Head of caudate nucleus (tissue), 42 donors: ENCODE measurements at regions not wholly inside any gene's neighbourhood (a gene's known extent, or its start where the extent isn't known, plus 50 kb on each side); places are given as distances from the start of the nearest gene placed in this dataset.

Experiments
- DNase-seq, 42 donors: peaks; one replicate each; pipeline versions ENCODE4 v3.0.0 to v3.0.0-alpha.2; 2020 to 2021; ENCODE audit warnings: mixed read lengths in 7 of 42
- intact Hi-C: fragments of 100-400 bp; cut with DNase I; formaldehyde crosslinking; loops from one replicate; pipeline ENCODE4 v1.15.0; 2022

DNA sequence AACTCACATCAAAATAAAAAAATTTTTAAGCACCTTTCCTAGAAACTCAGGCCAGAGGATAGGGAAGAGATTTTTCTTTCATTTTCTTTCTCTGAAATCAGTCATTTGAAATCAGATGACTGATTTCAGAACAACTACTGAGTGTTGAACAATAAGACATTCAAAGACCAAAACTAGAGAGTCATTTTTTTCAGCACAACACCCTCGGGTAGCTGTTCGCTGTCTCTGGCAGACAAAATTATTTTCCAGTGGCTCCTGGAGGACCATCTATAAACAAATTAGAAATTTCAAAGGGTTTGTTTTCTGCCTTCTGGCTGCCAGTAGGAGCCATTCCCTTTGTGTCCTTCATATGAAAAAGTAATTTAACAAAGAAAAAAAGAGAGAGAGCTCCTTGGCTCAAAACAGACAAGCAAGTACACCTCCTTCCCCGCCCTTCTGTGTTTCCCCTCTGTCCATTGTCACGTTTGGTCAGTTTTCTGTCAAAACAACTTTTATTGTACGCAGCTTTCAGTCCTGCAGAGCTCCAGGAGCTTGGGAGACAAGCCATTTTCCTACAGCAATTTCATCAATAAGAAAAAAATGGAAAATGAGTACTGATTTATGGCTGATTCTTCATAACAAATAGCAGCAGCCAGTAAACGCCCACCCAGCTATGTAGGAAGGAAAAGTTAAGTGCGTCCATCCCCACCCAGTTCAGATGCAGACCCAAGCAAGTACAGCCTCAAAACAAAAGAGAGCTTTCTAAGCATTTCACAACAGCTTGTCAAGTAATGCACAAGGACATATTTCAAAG lies 405.2 kb downstream of the ZNF608 start:
- intact Hi-C loops: no loop called here
- peak in 11 of 42 donors; percentile 5 to 53 (median 24) for DNase-seq

DNA sequence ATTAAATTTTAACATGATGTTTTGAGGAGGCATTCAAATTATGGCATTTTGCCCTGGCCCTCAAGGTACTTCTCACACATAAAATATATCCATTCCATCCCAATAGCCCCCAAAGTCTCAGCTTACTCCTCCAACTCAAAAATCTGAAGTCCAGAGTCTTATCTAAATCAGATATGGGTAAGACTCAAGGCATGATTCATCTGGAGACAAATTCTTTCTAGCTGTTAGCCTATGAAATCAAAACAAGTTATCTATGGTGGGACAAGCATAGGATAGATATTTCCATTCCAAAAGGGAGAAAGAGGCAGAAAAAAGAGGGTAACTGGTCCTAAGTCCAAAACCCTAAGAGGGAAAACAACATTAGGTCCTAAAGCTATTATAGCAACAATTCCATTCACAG lies 408.4 kb downstream of the ZNF608 start:
- no peak for DNase-seq
- intact Hi-C loops: no loop called here

DNA sequence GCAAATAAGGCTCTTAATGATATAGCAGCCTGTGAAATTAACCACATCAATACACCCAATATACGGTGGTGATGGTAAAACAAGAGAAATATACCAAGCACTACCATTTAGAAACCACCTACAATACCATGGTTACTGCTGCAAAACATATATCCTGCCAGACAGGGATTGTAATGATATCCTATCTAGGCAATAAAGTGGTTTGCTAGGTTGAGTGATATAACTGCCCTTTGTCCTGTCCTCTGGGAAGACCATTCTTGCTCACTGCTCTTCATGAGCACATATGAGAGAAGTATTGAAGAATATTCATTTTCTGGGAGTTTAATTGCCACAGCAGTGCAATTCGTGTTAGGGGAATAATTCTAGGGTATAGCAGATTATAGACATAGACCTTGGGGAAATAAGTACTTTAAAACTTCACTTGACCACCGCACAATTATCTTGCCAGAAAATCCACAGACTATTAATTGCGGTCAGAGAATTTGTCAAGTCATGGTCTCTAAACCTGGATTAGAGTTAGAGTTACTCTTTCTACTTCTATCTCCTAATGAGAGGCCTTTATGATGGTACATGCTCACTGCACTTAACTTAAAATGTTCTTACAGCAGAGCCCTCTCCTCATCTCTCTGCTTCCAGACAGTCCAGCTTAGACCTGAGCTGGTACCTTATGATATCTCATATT lies 413.0 kb downstream of the ZNF608 start:
- no peak for DNase-seq

DNA sequence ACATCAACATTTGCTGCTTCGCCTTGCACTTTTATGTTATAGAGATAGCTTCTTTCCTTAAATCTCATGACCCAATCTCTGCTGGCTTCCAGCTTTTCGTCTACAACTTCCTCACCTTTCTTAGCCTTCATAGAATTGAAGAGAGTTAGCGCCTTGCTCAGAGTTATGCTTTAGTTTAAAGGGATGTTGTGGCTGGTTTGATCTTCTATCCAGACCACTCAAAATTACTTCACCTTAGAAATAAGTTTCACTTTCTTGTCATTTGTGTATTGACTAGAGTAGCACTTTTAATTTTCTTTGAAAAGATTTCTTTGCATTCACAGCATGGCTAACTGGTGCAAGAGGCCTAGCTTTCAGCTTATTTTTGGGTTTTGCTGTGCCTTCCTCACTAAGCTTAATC lies 414.2 kb downstream of the ZNF608 start:
- intact Hi-C loops: no loop called here
- DNase-seq: no peak

More for the DNA sequence above, 413.0 kb downstream of the ZNF608 start:
- intact Hi-C loops: no loop called here

DNA sequence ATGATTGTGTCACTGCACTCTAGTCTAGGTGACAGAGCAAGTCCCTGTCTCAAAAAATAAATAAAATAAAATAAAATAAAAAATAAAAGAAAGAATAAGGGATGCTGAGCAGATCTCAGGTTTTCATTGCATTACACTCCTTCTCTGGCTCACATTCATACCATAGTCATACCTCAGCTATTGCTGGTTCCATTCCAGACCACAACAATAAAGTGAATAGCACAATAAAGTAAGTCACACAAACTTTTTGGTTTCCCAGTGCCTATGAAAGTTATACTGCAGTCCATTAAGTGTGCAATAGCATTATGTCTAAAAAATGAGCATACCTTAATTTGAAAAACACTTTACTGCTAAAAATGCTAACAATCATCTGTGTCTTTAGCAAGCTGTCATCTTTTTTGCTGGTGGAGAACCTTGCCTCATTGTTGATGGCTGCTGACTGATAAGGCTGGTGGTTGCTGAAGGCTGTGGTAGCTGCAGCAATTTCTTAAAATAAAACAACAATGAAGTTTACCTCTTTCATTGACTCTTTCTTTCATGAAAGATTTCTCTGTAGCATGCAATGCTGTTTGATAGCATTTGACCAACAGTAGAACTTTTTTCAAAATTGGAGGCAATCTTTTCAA lies 415.7 kb downstream of the ZNF608 start:
- DNase-seq: no peak
- intact Hi-C loops: no loop called here

DNA sequence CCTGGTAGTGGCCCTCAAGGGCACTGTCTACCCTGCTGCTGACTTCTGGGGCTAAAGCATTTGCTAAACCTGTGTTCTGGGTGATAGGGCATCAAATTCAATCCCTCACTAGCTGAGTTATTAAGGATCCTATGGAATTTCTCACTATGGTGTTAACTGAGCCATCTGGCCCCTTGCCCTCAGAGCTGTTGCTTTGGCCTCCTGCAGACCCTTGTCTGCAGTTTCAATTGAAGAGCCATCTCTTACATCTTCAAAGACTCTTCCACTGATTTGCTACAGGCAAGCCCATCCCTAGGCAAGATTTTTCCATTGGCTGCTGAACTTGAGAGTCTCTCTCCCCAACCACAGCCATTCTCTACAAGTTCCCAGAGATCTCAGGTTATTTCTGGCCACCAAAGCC lies 418.2 kb downstream of the ZNF608 start:
- intact Hi-C loops: no loop called here
- no peak for DNase-seq

DNA sequence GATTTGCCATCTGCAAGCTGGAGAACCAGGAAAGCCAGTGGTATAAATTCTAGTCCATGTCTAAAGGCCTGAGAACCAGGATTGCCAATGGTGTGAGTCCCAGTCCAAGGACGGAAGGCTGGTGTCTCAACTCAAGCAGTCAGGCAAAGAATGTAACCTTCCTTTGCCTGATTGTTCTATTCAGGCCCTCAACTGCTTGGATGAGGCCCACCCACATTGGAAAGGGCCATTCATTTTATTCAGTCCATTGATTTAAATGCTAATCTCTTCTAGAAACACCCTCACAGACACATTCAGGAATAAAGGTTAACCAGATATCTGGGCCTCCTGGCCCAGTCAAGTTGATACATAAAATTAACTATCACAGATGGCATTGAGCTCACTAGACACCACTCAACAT lies 427.8 kb downstream of the ZNF608 start:
- intact Hi-C loops: no loop called here
- no peak for DNase-seq

DNA sequence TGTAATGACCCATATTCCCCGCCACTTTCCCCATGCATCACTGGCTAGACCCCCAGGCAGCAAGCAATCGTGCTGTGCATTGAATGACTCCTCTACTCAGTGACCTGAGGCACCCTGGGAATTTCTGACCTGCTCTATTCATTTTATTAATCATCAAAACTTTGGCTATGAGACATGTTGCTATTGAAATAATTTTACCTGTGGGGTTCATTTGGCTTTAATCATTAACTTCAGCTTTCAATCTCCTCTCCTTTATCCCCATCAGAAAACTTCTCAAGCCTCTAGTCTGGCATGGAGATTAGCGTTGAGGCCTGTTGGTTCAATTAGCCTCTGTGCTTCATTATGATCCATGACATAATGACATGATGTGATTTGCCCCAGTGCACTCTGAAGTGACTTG lies 429.0 kb downstream of the ZNF608 start:
- DNase-seq: no peak
- intact Hi-C loops: no loop called here

DNA sequence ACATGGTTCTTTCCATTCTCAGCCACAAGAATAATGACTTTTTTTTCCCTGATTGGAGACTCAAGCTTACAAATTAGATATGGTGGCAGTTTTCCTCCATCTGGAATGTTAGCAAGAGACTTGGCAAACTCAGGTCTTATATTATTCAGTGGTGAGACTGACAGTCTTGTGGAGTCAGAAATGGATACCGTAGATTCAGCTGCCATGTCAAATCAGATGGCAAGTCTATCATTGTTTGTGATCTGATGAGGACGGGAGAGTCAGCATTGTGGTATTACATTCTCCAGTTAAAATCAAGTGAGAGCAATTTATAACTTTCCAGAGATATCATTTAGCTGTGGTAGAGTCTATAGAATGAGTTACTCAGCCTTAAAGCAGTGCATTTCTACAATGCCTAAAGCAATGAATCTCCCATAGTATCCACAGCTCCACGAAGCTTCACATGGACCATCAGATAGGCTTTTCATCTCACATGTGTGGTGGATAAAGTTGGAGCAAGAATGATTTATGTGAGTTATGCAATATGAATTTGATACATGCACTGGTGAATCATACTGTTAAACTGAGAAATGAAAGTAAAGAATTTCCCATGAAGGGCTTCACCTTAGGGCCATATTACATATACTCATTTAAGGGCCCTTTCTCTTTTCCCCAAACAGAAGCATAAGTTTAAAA lies 430.6 kb downstream of the ZNF608 start:
- no peak for DNase-seq
- intact Hi-C loops: no loop called here

DNA sequence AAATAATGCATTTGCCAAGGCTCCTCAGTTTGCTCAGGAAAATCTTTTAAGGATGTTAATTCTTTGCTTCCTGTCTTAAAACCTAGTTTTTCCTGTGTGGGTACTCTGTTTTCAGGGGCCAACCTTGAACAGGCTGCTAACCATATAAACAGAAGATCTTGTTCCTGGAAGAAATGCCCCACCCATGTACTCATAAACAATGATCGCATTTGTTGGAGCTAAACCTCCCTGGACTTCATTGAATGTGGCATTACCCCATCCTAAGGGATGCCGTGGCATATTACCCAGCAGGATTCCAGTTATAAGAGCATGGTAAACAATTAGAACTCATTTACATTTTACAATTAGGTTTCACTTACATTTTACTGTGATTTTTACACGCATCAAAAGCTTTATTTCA lies 436.0 kb downstream of the ZNF608 start:
- intact Hi-C loops: no loop called here
- DNase-seq: no peak

DNA sequence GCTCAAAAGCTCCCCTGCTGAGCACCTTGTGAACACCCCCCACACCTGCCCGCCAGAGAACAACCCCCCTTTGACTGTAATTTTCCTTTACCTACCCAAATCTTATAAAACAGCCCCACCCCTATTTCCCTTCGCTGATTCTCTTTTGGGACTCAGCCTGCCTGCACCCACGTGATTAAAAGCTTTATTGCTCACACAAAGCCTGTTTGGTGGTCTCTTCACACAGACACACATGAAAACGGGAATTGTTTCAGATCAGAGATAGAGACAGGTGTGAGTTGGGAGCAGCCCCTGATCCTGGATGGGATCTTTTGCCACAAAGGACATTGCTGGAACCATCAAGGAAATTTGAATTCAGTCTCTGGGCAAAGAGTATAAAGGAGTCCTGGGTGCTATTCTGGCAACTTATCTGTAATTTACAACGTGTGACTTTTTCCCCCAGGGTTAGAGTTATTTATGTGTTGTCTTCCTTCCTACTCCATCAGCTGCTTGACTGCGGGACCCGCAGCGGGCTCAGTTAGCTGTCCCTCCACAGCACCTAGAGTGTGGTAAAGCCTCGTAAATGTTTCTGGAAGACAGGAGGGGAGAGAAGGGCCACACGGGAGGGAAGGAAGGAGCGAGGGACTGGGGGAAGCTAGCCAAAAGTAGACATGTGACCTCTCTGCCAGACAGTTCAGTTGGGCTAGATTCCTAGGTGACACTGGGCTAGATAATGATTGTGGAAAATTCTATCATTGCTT lies 437.0 kb downstream of the ZNF608 start:
- DNase-seq: peak in 2 of 42 donors; percentile 4 to 17
- intact Hi-C loops: no loop called here

DNA sequence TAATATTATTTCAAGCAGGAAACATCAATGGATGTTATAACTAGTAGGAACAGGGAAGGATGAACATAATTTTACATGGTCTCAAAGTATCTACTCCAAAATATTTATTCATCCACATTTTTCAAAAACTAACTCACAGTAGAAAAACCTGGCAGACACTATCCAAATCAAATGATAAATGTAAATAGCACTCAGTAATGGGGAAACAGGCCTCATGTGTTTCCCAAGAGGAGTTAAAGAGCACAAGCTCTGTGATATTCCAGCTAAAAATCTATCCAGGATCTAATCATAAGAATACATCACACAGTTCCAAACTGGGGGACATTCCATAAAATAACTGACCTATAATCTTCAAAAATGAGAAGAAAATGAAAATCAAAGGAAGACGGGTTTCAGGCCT lies 443.1 kb downstream of the ZNF608 start:
- DNase-seq: no peak
- intact Hi-C loops: no loop called here

DNA sequence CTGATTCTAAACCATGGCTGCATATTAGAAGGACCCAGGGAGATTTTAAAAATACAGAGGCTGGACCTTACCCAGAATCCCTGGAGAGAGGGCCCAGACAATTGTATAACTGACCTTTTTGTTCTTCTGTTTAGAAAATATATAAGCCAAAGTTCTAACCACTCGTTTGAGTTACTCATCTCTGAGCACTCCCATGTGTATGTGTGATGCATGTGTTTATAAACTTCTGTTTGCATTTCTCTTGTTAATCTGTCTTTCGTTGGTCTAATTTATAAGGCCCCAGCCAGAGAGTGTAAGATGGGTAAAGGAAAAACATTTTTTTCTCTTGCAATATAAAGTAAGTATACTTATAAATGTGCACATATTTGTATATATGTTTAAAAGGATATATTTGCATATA lies 443.9 kb downstream of the ZNF608 start:
- no peak for DNase-seq
- intact Hi-C loops: no loop called here

DNA sequence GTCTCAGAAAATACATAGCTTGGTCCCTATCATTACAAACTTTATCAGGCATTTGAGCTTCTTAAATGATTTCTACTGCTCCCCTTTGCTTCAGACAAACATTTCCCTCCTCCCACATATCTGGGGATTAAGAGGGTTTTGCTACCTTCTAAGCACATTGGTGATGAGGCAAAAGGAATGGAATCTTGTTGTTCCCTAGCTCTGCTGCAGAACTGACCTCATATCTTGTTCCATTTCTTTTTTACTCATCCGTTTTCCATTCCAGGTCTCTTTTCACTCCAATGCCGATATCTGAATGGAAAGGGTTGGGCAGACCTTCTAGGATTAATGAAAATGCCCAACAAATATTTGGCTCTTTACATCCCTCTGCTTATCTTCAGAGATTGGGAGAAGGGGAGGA lies 444.6 kb downstream of the ZNF608 start:
- no peak for DNase-seq
- intact Hi-C loops: no loop called here

DNA sequence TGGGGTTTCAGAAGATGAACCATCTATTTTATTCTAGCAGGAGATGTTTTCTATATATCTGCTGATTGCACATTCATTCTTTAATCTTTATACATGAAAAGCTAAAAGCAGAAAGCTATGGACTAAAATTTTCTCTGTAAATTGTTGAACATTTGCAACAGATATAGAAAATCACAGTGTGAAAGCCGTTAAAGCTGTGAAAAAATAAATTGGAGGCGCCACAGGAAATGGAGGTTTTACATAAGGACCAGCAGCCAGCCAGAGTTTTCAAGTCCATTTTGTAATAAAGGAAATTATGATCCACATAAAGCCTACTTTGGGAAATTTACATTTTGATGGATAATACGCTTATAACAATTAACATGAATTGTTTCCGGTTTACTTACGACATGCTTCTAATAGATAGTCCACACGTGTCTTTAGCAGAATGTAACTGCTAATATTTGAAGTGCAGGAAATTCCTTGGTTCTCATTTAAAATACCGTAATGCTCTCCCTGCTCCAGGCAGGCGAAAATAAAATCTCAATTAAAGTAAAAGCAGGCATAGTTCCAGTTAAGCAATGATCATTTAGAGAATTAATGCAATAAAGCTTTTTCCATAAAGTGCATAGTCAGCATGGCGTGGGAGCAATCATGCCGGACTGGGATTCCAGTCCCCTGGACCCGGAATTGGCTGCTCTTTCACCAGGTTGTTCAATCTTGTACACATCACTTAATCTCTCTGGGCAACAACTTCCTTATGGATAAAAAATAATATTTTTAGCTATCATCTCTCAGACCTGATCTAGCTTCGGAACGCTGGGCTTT lies 445.4 kb downstream of the ZNF608 start:
- no peak for DNase-seq
- intact Hi-C loops: no loop called here

DNA sequence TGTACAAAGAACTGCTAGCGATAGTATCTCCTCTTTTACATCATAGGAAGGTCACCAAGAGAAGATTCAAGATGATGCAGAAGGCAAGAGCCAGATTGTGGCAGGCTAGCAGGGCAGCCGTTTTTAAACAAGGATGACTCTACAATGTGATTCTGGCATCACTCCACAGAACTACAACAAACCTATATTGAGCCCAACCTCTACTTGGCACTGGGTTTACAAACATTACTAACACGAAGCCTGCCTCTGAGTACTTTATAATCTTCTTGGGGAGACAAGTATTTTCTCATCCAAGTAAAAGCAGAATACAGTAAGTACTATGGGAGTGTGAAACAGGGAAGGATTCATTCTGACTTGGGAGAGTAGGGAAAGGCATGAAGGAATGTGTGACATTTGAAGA lies 448.6 kb downstream of the ZNF608 start:
- no peak for DNase-seq
- intact Hi-C loops: no loop called here

DNA sequence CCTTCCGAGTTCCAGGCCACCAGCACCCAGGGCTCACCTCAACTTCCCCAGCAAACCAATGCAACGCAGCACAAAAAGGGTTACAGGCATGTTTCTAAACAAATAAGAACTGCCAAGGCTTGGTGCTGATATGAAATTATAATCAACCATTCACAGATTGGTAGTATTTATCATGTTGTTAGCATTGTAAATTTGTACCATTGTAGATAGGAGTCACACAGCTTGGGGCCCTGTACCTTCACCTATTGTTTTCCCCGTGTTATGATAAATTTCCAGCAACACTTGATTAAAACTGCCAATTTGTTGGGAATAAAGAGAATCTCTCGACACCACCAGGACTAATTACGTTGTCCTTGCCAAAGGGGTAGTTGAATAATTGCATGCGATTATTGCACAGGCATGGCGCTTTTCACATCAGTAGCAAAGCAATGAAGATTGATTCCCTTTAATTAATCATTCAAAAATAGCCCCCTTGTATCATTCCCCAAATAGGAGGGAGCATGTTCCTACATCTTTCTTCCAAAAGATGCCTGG lies 454.1 kb downstream of the ZNF608 start:
- no peak for DNase-seq
- intact Hi-C loops: no loop called here

DNA sequence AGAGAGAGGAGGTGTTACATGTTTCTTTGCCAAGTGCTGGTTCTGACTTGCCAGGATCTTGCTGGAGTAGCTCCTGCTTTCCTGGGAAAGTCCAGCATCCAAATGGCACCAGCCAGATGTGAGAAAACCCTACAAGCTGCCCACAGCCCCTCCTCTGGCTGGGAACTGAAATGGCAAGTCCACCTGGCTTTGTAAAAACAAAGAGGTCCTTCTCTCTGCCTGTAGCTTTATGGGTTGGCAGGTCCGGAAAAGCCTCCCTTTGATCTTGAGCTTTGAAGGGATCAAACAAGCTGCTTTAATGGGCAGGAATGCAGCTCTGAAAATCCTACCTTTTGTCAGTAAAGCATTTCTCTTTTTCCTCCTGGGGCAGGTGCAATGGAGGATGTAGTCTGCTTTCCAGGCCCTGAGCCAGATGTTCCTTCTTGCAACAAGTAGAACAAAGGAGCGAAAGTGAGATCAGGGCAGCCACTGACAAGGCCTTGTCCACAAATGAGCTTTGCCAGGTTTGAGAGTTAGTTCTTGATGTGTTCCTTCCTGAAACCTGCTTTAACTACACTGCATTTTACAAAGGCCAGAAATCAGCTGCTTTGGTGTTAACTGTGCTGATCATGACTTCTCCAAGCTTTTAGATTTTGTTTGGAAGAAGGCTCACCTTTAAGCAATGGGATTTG lies 456.7 kb downstream of the ZNF608 start:
- intact Hi-C loops: no loop called here
- peak in 29 of 42 donors; percentile 3 to 66 (median 29) for DNase-seq
